Adrenal gland (tissue), 5 donors: ENCODE measurements at regions not wholly inside any gene's neighbourhood (a gene's known extent, or its start where the extent isn't known, plus 50 kb on each side); places are given as distances from the start of the nearest gene placed in this dataset.

ENCODE experiments used
- CTCF ChIP-seq, 6 experiments: fragments of 450-650 bp in 4 of 6; fragments of 200-600 bp in 2 of 6; sonication (generic) in 1 of 6; IDR thresholded peaks; 1 replicate in 5 of 6; 2 replicates in 1 of 6; pipeline versions ENCODE4 v1.5.1 to v1.8.0; 2016 to 2021; ENCODE audit warnings: antibody characterized with exemption in 6 of 6, mild to moderate bottlenecking in 2 of 6, moderate library complexity in 1 of 6
- POLR2A ChIP-seq, 2 donors: fragments of 450-650 bp; IDR thresholded peaks; one replicate each; pipeline ENCODE4 v1.6.1; 2017; ENCODE audit warnings: antibody characterized with exemption in 2 of 2, mild to moderate bottlenecking in 2 of 2, moderate library complexity in 1 of 2
- donor health status: DM: no; HTN: no; CAD: no.

GRCh38 chr2:60234274-60234986, 319.0 kb downstream of the BCL11A start:
- TF ChIP-seq CTCF (IDR thresholded peaks at IDR 0.05) (no peak), POLR2A (IDR thresholded peaks at IDR 0.05) (no peak)
